H1 (cell line): ENCODE measurements at regions not wholly inside any gene's neighbourhood (a gene's known extent, or its start where the extent isn't known, plus 50 kb on each side); places are given as distances from the start of the nearest gene placed in this dataset.

Experiments used
- CBX5 ChIP-seq: fragments of 300-800, 300-1000 bp; sonication (generic); IDR thresholded peaks from 2 replicates; pipeline ENCODE4 v1.7.1; 2016; ENCODE audit warnings: antibody characterized with exemption, low read length, low read depth
- CHD7 ChIP-seq: fragments of 300-600 bp; sonication (generic); IDR thresholded peaks from 2 replicates; pipeline ENCODE4 v1.7.1; 2012; ENCODE audit warnings: low read length, moderate library complexity, mild to moderate bottlenecking, inconsistent platforms; ENCODE audit not compliant: insufficient replicate concordance
- POLR2AphosphoS5 ChIP-seq: IDR thresholded peaks from 2 replicates; pipeline ENCODE4 v1.6.1; 2011; ENCODE audit warnings: low read depth, low read length
- POU5F1 ChIP-seq: IDR thresholded peaks from 2 replicates; pipeline ENCODE4 v1.6.1; 2011; ENCODE audit warnings: low read depth, mild to moderate bottlenecking, low read length, moderate library complexity

GRCh38 chr16:6038941-6039645 lies 941.5 kb upstream of the EEF2KMT start (continued):
- no peak for TF ChIP-seq CHD7
- TF ChIP-seq CBX5 = no peak
- no peak for TF ChIP-seq POLR2AphosphoS5
- TF ChIP-seq POU5F1 = no peak
